Gastroesophageal sphincter (tissue), 3 donors: ENCODE measurements at regions not wholly inside any gene's neighbourhood (a gene's known extent, or its start where the extent isn't known, plus 50 kb on each side); places are given as distances from the start of the nearest gene placed in this dataset.
"Not testable (repeated sequence)": the region's sequence is repeated elsewhere in the genome, so short reads cannot be mapped to it uniquely, and the experiment has no call there.

ENCODE experiments used
- POLR2A ChIP-seq, 2 donors: fragments of 450-650 bp; IDR thresholded peaks; one replicate each; pipeline ENCODE4 v1.6.1; 2017; ENCODE audit warnings: antibody characterized with exemption in 2 of 2, mild to moderate bottlenecking in 2 of 2, moderate library complexity in 1 of 2
- POLR2AphosphoS5 ChIP-seq: sonication (generic); formaldehyde crosslinking; IDR thresholded peaks from one replicate; pipeline ENCODE4 v1.6.1; 2017; ENCODE audit warnings: antibody characterized with exemption
- TF ChIP-seq, protein P1 (sequence below), 4 experiments: fragments of 200-600 bp in 2 of 4; fragments of 450-650 bp in 2 of 4; sonication (generic) in 1 of 4; IDR thresholded peaks; one replicate each; pipeline ENCODE4 v1.5.1; 2017 to 2019; ENCODE audit warnings: antibody characterized with exemption in 4 of 4, mild to moderate bottlenecking in 2 of 4, moderate library complexity in 2 of 4

DNA sequence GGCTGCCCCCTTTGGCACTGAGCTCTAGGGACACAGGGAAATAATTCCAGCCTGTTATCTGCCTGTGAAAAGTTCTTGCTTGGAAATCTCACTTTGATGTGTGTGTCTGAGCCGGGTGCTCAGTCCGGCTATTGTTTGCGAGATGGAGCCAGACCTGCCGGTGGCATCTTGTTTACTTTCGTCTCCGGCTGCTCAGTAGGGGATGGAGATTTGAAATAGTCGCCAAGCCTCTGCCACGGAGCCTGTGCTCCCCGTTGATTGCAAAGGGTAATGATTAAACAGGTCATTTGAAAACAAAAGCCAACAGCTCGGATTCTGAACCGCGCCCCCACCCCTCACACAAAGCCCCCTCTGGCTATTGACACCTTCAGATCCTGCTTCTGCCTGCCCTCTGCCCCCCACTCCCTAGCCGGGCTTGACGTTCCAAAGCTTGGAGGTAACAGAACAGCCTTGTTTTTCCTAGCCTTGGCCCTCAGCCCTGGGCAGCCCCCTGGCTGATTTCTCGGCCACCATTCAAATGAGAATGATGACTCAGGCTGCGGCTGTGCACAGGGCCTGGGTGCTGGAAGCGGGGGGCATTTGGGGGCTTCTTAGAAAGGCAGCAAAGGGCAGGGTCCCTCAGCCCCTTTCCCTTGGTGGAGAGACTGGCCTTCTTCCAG, 70.8 kb upstream of the SPDYE9 start:
- not testable (repeated sequence) for TF ChIP-seq POLR2AphosphoS5; POLR2A (IDR thresholded peaks at IDR 0.05)
- TF ChIP-seq, protein P1, sequence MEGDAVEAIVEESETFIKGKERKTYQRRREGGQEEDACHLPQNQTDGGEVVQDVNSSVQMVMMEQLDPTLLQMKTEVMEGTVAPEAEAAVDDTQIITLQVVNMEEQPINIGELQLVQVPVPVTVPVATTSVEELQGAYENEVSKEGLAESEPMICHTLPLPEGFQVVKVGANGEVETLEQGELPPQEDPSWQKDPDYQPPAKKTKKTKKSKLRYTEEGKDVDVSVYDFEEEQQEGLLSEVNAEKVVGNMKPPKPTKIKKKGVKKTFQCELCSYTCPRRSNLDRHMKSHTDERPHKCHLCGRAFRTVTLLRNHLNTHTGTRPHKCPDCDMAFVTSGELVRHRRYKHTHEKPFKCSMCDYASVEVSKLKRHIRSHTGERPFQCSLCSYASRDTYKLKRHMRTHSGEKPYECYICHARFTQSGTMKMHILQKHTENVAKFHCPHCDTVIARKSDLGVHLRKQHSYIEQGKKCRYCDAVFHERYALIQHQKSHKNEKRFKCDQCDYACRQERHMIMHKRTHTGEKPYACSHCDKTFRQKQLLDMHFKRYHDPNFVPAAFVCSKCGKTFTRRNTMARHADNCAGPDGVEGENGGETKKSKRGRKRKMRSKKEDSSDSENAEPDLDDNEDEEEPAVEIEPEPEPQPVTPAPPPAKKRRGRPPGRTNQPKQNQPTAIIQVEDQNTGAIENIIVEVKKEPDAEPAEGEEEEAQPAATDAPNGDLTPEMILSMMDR (IDR thresholded peaks at IDR 0.05), result not testable (repeated sequence)
